ENCODE measurements at regions not wholly inside any gene's neighbourhood (a gene's known extent, or its start where the extent isn't known, plus 50 kb on each side); places are given as distances from the start of the nearest gene placed in this dataset.

DNA sequence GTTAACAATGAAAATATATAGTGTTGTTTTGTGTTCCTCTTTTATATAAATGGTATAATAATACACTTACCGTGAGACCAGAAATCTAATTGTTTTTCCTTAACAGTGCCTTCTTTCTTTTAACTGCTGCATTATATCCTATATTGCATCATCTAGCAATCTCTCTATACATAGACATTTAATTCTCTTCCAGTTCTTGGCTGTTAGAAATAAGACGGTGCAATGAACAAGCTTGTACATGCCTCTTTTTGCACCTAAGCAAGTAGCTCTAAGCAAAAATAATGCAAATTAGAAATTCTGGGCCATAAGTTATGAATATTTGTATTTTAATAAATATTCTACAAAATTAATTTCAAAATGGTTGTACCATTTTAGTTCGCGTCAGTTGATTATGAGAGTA lies 55.9 kb upstream of the AHR start:
- no peak for DNase-seq

DNA sequence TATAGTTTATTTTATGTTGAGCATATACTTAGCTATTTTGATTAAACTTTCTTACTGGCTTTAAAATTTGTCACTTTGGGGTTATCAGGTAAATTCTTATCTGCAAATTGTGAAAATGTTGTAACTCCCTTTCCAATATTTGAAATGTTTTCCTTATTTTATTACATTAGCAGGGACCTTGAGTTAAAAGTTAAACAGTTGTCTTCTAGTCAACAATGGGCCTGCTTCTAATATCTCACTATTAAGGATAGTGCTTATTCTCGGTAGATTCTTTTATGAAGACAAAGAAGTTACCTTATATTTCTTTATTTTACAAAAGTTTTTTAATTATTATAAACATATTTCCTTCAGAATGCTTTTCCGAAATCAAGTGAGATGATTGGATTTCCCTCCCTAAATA lies 53.7 kb upstream of the AHR start:
- DNase-seq: no peak

DNA sequence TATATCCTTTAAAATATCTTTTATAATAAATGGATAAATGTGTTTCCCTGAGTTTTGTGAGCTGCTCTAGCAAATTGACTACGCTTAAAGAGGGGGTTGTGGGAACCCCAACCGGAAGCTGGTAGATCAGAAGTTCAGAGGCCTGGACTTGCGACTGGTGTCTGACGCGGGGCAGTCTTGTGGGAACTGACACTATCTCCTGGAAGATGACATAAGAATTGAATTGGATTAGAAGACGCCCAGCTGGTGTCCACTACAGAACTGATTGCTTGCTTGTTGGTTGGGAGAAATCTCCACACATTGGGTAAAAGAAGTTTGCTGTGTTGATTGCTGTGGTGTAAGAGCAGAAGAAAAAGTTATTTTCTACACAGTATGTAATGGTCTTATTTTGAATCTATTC lies 51.1 kb upstream of the AHR start:
- no peak for DNase-seq

DNA sequence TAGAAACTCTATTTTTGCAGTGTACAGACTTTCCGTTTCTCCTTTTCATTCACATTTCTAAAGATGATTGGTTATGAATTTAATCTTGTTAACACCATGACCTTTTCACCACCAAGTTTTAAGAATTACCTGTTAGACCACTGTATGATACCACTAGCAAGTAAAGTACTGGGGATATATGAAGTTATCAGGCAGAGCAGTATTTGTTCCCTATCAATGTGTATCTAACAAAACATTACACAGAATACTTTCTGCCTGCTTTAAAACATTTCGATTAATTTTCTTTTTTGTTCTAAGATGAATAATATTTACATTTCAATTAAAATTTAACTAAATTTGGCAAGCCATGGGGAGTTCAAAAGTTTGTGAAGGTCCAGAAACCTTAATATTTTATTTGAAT lies 49.9 kb upstream of the AHR start:
- no peak for DNase-seq
